Keratinocyte (primary cell): ENCODE measurements at regions not wholly inside any gene's neighbourhood (a gene's known extent, or its start where the extent isn't known, plus 50 kb on each side); places are given as distances from the start of the nearest gene placed in this dataset.

Experiments used
- DNase-seq: peaks from one replicate; pipeline ENCODE4 v3.0.0-alpha.2; 2011; ENCODE audit warnings: low read depth, missing footprints, low spot score
- FAIRE-seq: peaks from 2 replicates; lab custom pipeline; 2011; peaks lifted over from hg19 to GRCh38; lab: Jason Lieb, UNC
- H2AFZ ChIP-seq: 2 replicates; pipeline ENCODE4 v1.6.0; 2012; ENCODE audit warnings: low read length, control low read depth, inconsistent platforms; ENCODE audit not compliant: control insufficient read depth
- H3K27ac ChIP-seq: 2 replicates; pipeline ENCODE4 v1.5.1; 2011; ENCODE audit warnings: low read length; ENCODE audit not compliant: control insufficient read depth, insufficient read depth
- H3K27me3 ChIP-seq: 3 replicates; pipeline ENCODE4 v1.6.0; 2011; ENCODE audit warnings: low read length; ENCODE audit not compliant: control insufficient read depth, insufficient read depth; ENCODE audit errors: extremely low read depth
- H3K36me3 ChIP-seq, 2 experiments: 2 replicates in 1 of 2; 3 replicates in 1 of 2; pipeline ENCODE4 v1.5.1; 2011; ENCODE audit warnings: low read length in 2 of 2, mild to moderate bottlenecking in 1 of 2; ENCODE audit not compliant: control insufficient read depth in 2 of 2, insufficient read depth in 2 of 2; ENCODE audit errors: extremely low read depth in 1 of 2
- H3K4me1 ChIP-seq: 3 replicates; pipeline ENCODE4 v1.5.1; 2011; ENCODE audit warnings: low read length; ENCODE audit not compliant: control insufficient read depth, insufficient read depth; ENCODE audit errors: extremely low read depth
- H3K4me2 ChIP-seq: 3 replicates; pipeline ENCODE4 v1.6.0; 2011; ENCODE audit warnings: low read depth, low read length; ENCODE audit not compliant: control insufficient read depth, insufficient read depth; ENCODE audit errors: extremely low read depth
- H3K4me3 ChIP-seq, 3 experiments: fragments of 200-600 bp in 1 of 3; sonication (generic) in 1 of 3; 2 replicates in 2 of 3; 3 replicates in 1 of 3; pipeline ENCODE4 v1.5.1; 2011 to 2016; ENCODE audit warnings: low read length in 3 of 3, mild to moderate bottlenecking in 3 of 3, control low read depth in 2 of 3, inconsistent platforms in 1 of 3, low read depth in 1 of 3, mixed read lengths in 1 of 3, mixed run types in 1 of 3, moderate library complexity in 1 of 3; ENCODE audit not compliant: control insufficient read depth in 2 of 3, insufficient read depth in 2 of 3; ENCODE audit errors: extremely low read depth in 1 of 3
- H3K79me2 ChIP-seq: 2 replicates; pipeline ENCODE4 v1.6.0; 2012; ENCODE audit warnings: low read length; ENCODE audit not compliant: control insufficient read depth, insufficient read depth
- H3K9ac ChIP-seq: 3 replicates; pipeline ENCODE4 v1.6.0; 2011; ENCODE audit warnings: low read length; ENCODE audit not compliant: control insufficient read depth, insufficient read depth; ENCODE audit errors: extremely low read depth
- H3K9me1 ChIP-seq: 3 replicates; pipeline ENCODE4 v1.6.0; 2011; ENCODE audit warnings: low read length; ENCODE audit not compliant: control insufficient read depth, insufficient read depth; ENCODE audit errors: extremely low read depth
- H3K9me3 ChIP-seq: 2 replicates; pipeline ENCODE4 v1.5.1; 2012; ENCODE audit warnings: low read depth, low read length; ENCODE audit not compliant: control insufficient read depth
- H4K20me1 ChIP-seq: 3 replicates; pipeline ENCODE4 v1.6.0; 2011; ENCODE audit warnings: low read length; ENCODE audit not compliant: control insufficient read depth, insufficient read depth; ENCODE audit errors: extremely low read depth
- CTCF ChIP-seq, 3 experiments: IDR thresholded peaks in 1 of 3; conservative IDR thresholded peaks in 1 of 3; optimal IDR thresholded peaks in 1 of 3; 2 replicates in 2 of 3; 3 replicates in 1 of 3; pipeline versions ENCODE3 to v1.5.1; 2011; ENCODE audit warnings: low read length in 3 of 3, mild to moderate bottlenecking in 3 of 3, moderate library complexity in 2 of 3, control low read depth in 1 of 3, inconsistent platforms in 1 of 3; ENCODE audit not compliant: insufficient read depth in 2 of 3; ENCODE audit errors: extremely low read depth in 1 of 3
- EZH2 ChIP-seq: IDR thresholded peaks from one replicate; pipeline ENCODE4 v1.6.1; 2012; ENCODE audit warnings: inconsistent platforms, mild to moderate bottlenecking, low read length, moderate library complexity
- dilution Hi-C: fragments of 300-500 bp; cut with MboI; formaldehyde crosslinking; loops from one replicate; pipeline ENCODE4 v1.7.0; 2020; ENCODE audit warnings: low sequenced_read_pairs; ENCODE audit not compliant: extremely low pct_ligation_motif_present

DNA sequence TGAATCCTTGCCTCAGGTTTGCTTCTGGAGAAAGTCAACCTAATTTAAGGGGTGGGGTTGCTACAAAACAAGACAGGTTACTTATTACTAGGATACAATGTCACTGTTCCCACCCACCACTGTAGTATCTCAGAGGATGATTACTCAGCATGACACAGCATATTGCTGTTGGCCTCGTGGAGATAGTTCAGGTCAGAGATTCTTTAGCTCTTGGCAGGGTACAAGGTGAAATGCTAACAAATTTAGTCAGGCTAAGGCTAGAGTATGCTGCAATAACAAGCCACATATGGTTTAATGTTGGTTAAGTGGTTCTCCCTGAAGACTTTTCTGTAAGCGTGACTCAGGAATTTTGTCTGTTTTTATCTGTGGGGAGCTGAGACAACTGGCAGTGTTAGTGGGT is 161.8 kb downstream of the EDEM1 start:
- Histone ChIP-seq H3K36me3 (no peaks in the 10 kb centered on the region), H4K20me1 (no peaks in the 10 kb centered on the region), H3K4me1 (no peaks in the 10 kb centered on the region), H3K4me3 (no peak overlapping the region), H3K79me2 (no peaks in the 10 kb centered on the region), H3K9ac (no peak overlapping the region), H3K4me2 (no peak overlapping the region), H3K9me3 (no peaks in the 10 kb centered on the region), H3K9me1 (no peaks in the 10 kb centered on the region), H3K27me3 (no peaks in the 10 kb centered on the region), H2AFZ (no peak overlapping the region), H3K27ac (no peak overlapping the region)
- TF ChIP-seq CTCF (optimal IDR thresholded peaks at IDR 0.05 in 1 of 3, IDR thresholded peaks at IDR 0.05 in 1 of 3, conservative IDR thresholded peaks at IDR 0.05 in 1 of 3; ENCODE audit: extremely low read depth in 1 of 3, insufficient read depth in 2 of 3, low read length in 3 of 3) = no peak
- no peak for TF ChIP-seq EZH2
- no peak for FAIRE-seq
- no peak for DNase-seq
- dilution Hi-C loops = no loop called here

DNA sequence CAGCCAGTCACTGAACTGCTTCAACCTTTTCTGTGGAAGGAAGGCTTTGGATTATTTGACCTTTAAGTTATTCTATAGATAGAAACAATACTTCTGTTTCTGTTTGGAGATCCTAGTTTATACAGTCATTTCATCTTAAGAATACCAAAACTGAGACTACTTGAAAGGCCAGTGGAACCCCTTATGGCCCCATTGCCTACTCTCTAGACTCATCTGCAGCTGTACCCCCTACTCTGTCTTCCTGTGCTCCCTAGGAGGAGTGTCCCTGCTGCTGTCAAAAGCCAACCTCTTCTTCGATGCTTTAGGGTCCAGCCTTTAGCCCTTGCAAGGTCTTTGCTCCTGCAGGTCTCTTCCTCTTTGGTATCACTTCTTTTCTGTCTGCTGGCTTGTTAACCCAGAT is 169.6 kb downstream of the EDEM1 start:
- Histone ChIP-seq H3K9me3 (no peaks in the 10 kb centered on the region), H3K4me2 (no peak overlapping the region), H3K9ac (no peak overlapping the region), H3K27ac (no peak overlapping the region), H3K27me3 (no peaks in the 10 kb centered on the region), H3K4me3 (no peak overlapping the region), H4K20me1 (no peaks in the 10 kb centered on the region), H3K36me3 (no peaks in the 10 kb centered on the region), H3K9me1 (no peaks in the 10 kb centered on the region), H2AFZ (no peak overlapping the region), H3K4me1 (no peaks in the 10 kb centered on the region), H3K79me2 (no peaks in the 10 kb centered on the region)
- FAIRE-seq = no peak
- TF ChIP-seq EZH2 = no peak
- no peak for DNase-seq
- dilution Hi-C loops = no loop called here

- H3K4me2 ChIP-seq = no peak overlapping the region
- FAIRE-seq (no peak), DNase-seq (no peak)
- no peaks in the 10 kb centered on the region for H3K27me3 ChIP-seq
- no peaks in the 10 kb centered on the region for H3K9me3 ChIP-seq
- no peaks in the 10 kb centered on the region for H4K20me1 ChIP-seq
- no peaks in the 10 kb centered on the region for H3K4me1 ChIP-seq
- H3K9me1 ChIP-seq = no peaks in the 10 kb centered on the region
- no peak overlapping the region for H3K27ac ChIP-seq
- no peaks in the 10 kb centered on the region for H3K79me2 ChIP-seq
- no peak overlapping the region for H3K4me3 ChIP-seq
- dilution Hi-C loops = no loop called here
- no peak overlapping the region for H3K9ac ChIP-seq
- no peaks in the 10 kb centered on the region for H3K36me3 ChIP-seq
- no peak overlapping the region for H2AFZ ChIP-seq
- TF ChIP-seq EZH2 (no peak), CTCF (optimal IDR thresholded peaks at IDR 0.05 in 1 of 3, IDR thresholded peaks at IDR 0.05 in 1 of 3, conservative IDR thresholded peaks at IDR 0.05 in 1 of 3; ENCODE audit: extremely low read depth in 1 of 3, insufficient read depth in 2 of 3, low read length in 3 of 3) (no peak)
These were observed 171.4 kb downstream of the EDEM1 start for GRCh38 chr3:5358911-5359310.
